GM21619 (cell line): ENCODE measurements at regions not wholly inside any gene's neighbourhood (a gene's known extent, or its start where the extent isn't known, plus 50 kb on each side); places are given as distances from the start of the nearest gene placed in this dataset.
"Not testable (repeated sequence)": the region's sequence is repeated elsewhere in the genome, so short reads cannot be mapped to it uniquely, and the experiment has no call there.

Experiments
- ATAC-seq: cut with Tn5 transposase; IDR thresholded peaks from one replicate; pipeline ENCODE4 v1.9.1; 2021; ENCODE audit not compliant: unreplicated experiment

- ATAC-seq, result peak; percentile 88
Measured at GRCh38 chr1:224029286-224030025, 84.5 kb upstream of the FBXO28 start.

GRCh38 chr1:224028802-224029201 is 85.1 kb upstream of the FBXO28 start:
- ATAC-seq, result not testable (repeated sequence)

GRCh38 chr1:224023122-224023521 is 90.8 kb upstream of the FBXO28 start:
- ATAC-seq, result not testable (repeated sequence)

GRCh38 chr1:224022249-224022970 is 91.5 kb upstream of the FBXO28 start:
- not testable (repeated sequence) for ATAC-seq

- not testable (repeated sequence) for ATAC-seq
Measured at GRCh38 chr1:224019866-224020265, 94.0 kb upstream of the FBXO28 start.

- not testable (repeated sequence) for ATAC-seq
Measured at GRCh38 chr1:224015782-224016181, 98.1 kb upstream of the FBXO28 start.

- no peak for ATAC-seq
Measured at GRCh38 chr1:224014330-224014649, 99.6 kb upstream of the FBXO28 start.

- ATAC-seq, result not testable (repeated sequence)
Measured at GRCh38 chr1:224013626-224014329, 100.1 kb upstream of the FBXO28 start.

- not testable (repeated sequence) for ATAC-seq
Measured at GRCh38 chr1:224012807-224013434, 101.0 kb upstream of the FBXO28 start.

- not testable (repeated sequence) for ATAC-seq
Measured at GRCh38 chr1:224012162-224012561, 101.7 kb upstream of the FBXO28 start.

GRCh38 chr1:224011751-224012150 is 102.2 kb upstream of the FBXO28 start:
- ATAC-seq, result not testable (repeated sequence)

GRCh38 chr1:224011153-224011552 is 102.8 kb upstream of the FBXO28 start:
- not testable (repeated sequence) for ATAC-seq

- ATAC-seq, result not testable (repeated sequence)
Measured at GRCh38 chr1:224005973-224006372, 107.9 kb upstream of the FBXO28 start.

- ATAC-seq, result not testable (repeated sequence)
Measured at GRCh38 chr1:224004552-224005315, 109.2 kb upstream of the FBXO28 start.

GRCh38 chr1:224003896-224004295 is 110.0 kb upstream of the FBXO28 start:
- ATAC-seq, result not testable (repeated sequence)

GRCh38 chr1:224001757-224002156 is 112.2 kb upstream of the FBXO28 start:
- not testable (repeated sequence) for ATAC-seq

GRCh38 chr1:223999761-224000160 is 114.2 kb upstream of the FBXO28 start:
- ATAC-seq, result not testable (repeated sequence)

- ATAC-seq, result not testable (repeated sequence)
Measured at GRCh38 chr1:223998676-223999455, 115.0 kb upstream of the FBXO28 start.

- ATAC-seq, result not testable (repeated sequence)
Measured at GRCh38 chr1:223996376-223996775, 117.5 kb upstream of the FBXO28 start.
